ENCODE measurements at regions not wholly inside any gene's neighbourhood (a gene's known extent, or its start where the extent isn't known, plus 50 kb on each side); places are given as distances from the start of the nearest gene placed in this dataset.
"Not testable (repeated sequence)": the region's sequence is repeated elsewhere in the genome, so short reads cannot be mapped to it uniquely, and the experiment has no call there.

- no peak for DNase-seq
These were observed 93.0 kb upstream of the GLI2 start for GRCh38 chr2:120642646-120643045.

DNA sequence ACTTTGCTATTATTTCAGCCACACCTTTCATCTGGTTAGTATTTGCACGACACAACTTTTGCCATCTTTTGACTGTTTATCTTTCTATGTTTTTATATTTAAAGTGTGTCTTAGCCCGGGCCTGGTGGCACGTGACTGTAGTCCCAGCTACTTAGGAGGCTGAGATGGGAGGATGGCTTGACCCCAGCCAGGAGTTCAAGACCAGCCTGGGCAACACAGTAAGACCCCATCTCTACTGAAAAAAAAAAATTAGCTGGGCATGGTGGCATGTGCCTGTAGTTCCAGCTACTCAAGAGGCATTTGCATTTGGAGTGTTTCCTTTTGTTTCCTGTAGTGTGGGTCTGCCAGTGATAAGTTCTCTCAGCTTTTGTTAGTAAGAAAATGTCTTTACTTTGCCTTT is 88.7 kb upstream of the GLI2 start:
- no peak for DNase-seq

DNA sequence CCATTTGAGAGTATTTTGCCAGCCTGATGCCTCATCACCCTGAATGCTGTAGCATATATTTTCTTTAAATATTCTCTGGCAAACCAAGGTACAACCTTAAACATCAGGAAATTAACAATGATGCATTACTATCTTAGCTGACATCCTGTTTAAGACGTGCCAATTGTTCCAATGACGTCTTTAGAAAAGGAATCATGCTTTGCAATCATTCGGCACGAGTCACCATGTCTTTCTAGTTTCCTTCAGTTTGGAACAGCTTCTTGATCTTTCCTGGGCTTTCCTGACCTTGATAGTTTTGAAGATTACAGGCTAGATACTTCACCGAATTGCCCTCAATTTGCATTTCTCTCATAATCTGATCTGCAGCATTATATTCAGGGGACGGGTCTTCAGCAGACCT is 88.2 kb upstream of the GLI2 start:
- no peak for DNase-seq

DNA sequence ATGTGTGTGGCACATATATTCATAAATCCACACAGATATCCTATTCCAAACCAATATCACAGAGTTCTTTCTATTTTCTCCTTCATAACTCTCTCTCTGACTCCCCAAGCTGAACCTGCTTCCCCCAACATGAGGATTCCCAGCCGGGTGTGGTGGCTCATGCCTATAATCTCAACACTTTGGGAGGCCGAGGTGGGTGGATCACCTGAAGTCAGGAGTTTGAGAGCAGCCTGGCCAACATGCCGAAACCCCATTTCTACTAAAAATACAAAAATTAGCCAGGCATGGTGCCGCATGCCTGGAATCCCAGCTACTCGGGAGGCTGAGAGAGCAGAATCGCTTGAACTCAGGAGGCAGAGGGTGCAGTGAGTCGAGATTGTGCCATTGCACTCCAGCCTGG is 86.3 kb upstream of the GLI2 start:
- not testable (repeated sequence) for DNase-seq

- DNase-seq, result no peak
These were observed 85.5 kb upstream of the GLI2 start for GRCh38 chr2:120650022-120650644.

DNA sequence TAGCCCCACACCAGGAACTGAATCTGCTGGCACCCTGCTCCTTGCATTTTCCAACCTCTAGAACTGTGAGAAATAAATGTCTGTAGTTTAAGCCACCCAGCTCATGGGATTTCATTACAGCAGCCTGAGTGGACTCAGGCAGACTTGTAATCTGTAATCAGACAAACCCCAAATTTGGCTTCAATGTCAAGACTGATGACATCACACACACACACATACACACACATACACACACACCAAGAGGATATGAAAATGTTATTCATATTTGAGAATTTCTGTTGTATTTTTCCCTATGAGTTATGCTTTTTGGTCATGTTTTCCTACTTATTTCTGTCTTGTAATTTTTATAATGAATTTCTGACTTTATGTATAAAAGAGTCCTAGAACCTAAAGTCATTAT is 83.8 kb upstream of the GLI2 start:
- no peak for DNase-seq

- no peak for DNase-seq
These were observed 82.6 kb upstream of the GLI2 start for GRCh38 chr2:120653046-120653445.

GRCh38 chr2:120653871-120654270 is 81.8 kb upstream of the GLI2 start:
- no peak for DNase-seq

GRCh38 chr2:120654381-120655134 is 81.1 kb upstream of the GLI2 start:
- DNase-seq, result no peak

GRCh38 chr2:120656273-120656950 is 79.3 kb upstream of the GLI2 start:
- no peak for DNase-seq

GRCh38 chr2:120658042-120658769 is 77.5 kb upstream of the GLI2 start:
- no peak for DNase-seq

GRCh38 chr2:120658770-120659158 is 76.9 kb upstream of the GLI2 start:
- no peak for DNase-seq

- no peak for DNase-seq
These were observed 76.2 kb upstream of the GLI2 start for GRCh38 chr2:120659275-120659977.

- DNase-seq, result no peak
These were observed 75.5 kb upstream of the GLI2 start for GRCh38 chr2:120660056-120660694.

DNA sequence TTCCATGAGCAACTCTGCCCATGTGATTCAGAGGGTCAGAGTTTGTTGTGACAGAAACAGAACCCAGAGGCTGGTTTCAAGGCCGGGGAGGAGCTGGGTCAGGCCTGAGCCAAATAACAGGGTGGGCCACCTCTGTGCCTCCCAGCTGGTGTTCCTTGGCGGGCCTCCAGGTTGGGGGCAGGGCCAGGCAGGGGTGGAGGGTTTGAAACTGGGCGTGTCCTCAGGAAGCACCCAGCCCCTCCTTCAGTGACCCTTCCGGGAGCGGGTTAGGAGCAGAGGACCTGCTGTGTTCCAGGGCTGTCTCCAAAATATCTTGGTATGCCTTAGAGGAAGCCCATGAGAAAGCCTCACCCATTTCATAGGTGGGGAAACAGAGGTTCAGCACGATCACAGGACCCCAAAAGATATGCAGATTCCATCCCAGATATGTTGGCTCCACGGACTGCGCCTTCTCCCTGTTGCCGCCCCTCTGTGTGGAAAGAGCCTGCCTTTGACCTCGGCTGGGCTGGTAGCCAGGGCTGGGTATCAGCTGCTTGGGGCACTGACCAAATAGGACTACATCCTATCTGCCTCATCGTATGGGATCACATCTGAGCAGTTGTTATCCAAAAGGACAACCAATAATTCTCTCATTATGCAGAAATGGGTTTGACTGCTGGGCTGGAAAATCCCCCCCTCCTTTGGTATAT is 74.8 kb upstream of the GLI2 start:
- DNase-seq, result no peak

DNA sequence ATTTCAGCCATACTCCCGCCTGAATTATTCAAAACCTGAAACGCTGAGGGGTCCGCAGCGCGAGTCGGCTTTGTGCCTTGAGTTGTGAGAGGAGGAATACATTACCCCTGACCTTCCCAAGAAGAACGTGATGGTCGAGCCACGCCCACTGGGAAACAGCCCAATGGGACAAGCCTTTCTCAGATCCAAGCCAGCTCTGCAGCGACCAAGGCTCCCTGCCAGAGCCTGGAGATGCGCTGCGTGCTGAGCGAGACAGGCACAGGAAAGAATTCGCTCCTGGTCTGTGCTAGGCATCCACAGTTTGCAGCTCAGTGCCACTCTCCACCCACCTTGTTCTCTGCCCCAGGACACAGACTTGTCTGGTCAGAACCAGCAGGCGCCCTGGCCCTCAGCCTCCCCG is 74.1 kb upstream of the GLI2 start:
- DNase-seq, result no peak

DNA sequence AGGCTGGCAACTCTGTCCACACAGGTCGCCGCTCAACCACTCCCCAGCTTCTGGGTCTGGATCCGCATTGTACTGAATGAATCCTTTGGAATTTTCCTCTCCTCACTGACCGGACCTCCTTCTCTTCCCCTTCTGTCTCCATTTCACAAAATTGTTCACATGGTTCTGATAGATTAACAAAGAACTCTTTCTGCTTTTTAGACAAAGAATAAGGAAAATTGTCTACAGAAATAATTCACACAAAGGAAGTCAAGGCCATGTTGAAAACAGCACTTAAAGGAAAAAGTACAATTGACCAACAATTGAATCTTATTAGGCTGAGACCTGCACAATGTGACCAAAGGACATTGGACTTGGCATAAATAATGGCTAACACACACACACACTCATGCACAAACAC is 73.6 kb upstream of the GLI2 start:
- no peak for DNase-seq

DNA sequence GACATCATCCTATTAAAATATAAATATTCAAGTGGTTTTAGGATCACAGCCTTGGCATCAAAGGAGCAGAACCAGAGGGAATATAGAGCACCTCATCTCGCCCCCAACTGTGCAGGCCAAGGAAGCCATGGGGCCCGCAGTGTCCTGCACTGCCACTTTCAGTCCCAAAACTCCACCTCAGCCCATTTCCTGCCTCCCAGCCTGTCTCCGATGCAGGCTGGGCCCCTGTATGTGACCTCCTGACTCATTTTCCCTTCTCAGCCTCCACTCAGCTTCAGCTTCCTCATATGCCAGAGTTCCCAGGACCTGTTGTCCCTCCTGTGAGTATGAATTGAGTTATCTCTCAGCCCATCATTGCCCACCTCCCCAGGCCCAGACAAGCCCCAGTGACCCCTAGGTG is 72.9 kb upstream of the GLI2 start:
- no peak for DNase-seq

DNA sequence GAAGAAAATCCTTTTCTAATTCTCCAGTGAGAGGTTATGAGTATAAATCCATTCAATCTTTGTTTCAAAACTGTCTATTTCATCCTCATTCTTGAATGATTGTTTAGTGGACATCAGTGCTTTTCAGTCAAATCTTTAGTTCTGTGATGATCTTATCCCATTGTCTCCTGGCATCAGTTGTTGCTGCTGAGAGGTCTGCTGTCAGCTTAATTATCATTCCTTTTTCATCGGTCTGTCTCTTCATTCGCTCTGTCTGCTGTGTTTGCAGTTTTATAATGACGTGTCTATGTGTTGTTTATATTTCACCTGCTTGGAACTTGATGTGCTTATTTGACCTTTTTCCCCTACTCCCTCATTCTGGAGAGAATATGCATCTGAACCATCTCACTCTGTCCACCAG is 69.2 kb upstream of the GLI2 start:
- DNase-seq, result no peak

DNA sequence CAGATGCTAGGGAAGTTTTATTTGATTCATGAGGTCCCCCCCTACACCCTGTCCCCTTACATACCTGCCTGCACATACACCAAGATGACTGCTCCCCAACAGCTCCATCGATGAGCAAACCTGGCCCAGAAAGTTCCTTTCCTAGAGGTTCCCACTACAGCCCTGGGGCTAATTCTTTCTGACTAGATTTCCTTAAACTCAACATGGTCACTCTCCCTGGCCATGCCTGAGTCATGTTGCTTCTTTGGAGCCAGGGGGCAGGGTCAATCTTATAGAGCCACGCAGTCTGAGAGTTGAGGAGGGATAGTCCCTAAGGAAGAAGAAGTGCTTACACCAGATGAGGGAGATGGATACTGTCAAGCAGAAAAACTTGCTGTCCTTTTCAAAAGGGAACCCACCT is 67.7 kb upstream of the GLI2 start:
- no peak for DNase-seq

- peak; percentile 19 for DNase-seq
These were observed 66.3 kb upstream of the GLI2 start for GRCh38 chr2:120669121-120669952.
